ENCODE measurements at regions not wholly inside any gene's neighbourhood (a gene's known extent, or its start where the extent isn't known, plus 50 kb on each side); places are given as distances from the start of the nearest gene placed in this dataset.

- DNase-seq: no peak
Observed at GRCh38 chr4:162727232-162727631, 439.5 kb downstream of the NAF1 start.

- DNase-seq: no peak
Observed at GRCh38 chr4:162715401-162715800, 451.3 kb downstream of the NAF1 start.

GRCh38 chr4:162707962-162708361 lies 458.7 kb downstream of the NAF1 start:
- DNase-seq: no peak

- no peak for DNase-seq
Observed at GRCh38 chr4:162706632-162707031, 460.1 kb downstream of the NAF1 start.

GRCh38 chr4:162706051-162706450 lies 460.6 kb downstream of the NAF1 start:
- DNase-seq: no peak

GRCh38 chr4:162705130-162705803 lies 461.4 kb downstream of the NAF1 start:
- DNase-seq: no peak

- DNase-seq: no peak
Observed at GRCh38 chr4:162700815-162701361, 465.8 kb downstream of the NAF1 start.

- DNase-seq: no peak
Observed at GRCh38 chr4:162700358-162700757, 466.3 kb downstream of the NAF1 start.

GRCh38 chr4:162699629-162700028 lies 467.1 kb downstream of the NAF1 start:
- no peak for DNase-seq

GRCh38 chr4:162685410-162685809 lies 481.3 kb downstream of the NAF1 start:
- no peak for DNase-seq

- DNase-seq: no peak
Observed at GRCh38 chr4:162684998-162685397, 481.7 kb downstream of the NAF1 start.

- no peak for DNase-seq
Observed at GRCh38 chr4:162684371-162684700, 482.4 kb downstream of the NAF1 start.

GRCh38 chr4:162683659-162684370 lies 482.9 kb downstream of the NAF1 start:
- DNase-seq: no peak

GRCh38 chr4:162682651-162683050 lies 484.0 kb downstream of the NAF1 start:
- DNase-seq: no peak

- no peak for DNase-seq
Observed at GRCh38 chr4:162681212-162681611, 485.5 kb downstream of the NAF1 start.

- no peak for DNase-seq
Observed at GRCh38 chr4:162675661-162676060, 491.0 kb downstream of the NAF1 start.

GRCh38 chr4:162661913-162662312 lies 498.1 kb upstream of the FSTL5 start:
- DNase-seq: no peak

GRCh38 chr4:162659716-162660115 lies 495.9 kb upstream of the FSTL5 start:
- no peak for DNase-seq

GRCh38 chr4:162657966-162658365 lies 494.2 kb upstream of the FSTL5 start:
- DNase-seq: no peak

GRCh38 chr4:162650166-162650565 lies 486.4 kb upstream of the FSTL5 start:
- DNase-seq: no peak

GRCh38 chr4:162645381-162645780 lies 481.6 kb upstream of the FSTL5 start:
- DNase-seq: no peak

GRCh38 chr4:162644346-162644745 lies 480.5 kb upstream of the FSTL5 start:
- no peak for DNase-seq

GRCh38 chr4:162640152-162640551 lies 476.4 kb upstream of the FSTL5 start:
- DNase-seq: no peak

- DNase-seq: no peak
Observed at GRCh38 chr4:162634390-162634789, 470.6 kb upstream of the FSTL5 start.

GRCh38 chr4:162622664-162623063 lies 458.9 kb upstream of the FSTL5 start:
- DNase-seq: no peak

Measured in NCI-H524 treated with DMSO at 0.1 percent for 48 hours (cell line).